Stimulated activated CD8-positive, alpha-beta memory T cell treated with anti-CD3 and anti-CD28 coated beads, Interleukin-4, amount 100 ng/mL, for 24 hours (primary cell): ENCODE measurements at regions not wholly inside any gene's neighbourhood (a gene's known extent, or its start where the extent isn't known, plus 50 kb on each side); places are given as distances from the start of the nearest gene placed in this dataset.

Source experiments
- DNase-seq: peaks from one replicate; pipeline ENCODE4 v3.0.0-alpha.2; 2020; ENCODE audit warnings: low read depth

GRCh38 chr13:107864543-107865317 is 350.6 kb downstream of the LIG4 start:
- DNase-seq = no peak

GRCh38 chr13:107860284-107860683 is 355.1 kb downstream of the LIG4 start:
- DNase-seq = no peak

DNA sequence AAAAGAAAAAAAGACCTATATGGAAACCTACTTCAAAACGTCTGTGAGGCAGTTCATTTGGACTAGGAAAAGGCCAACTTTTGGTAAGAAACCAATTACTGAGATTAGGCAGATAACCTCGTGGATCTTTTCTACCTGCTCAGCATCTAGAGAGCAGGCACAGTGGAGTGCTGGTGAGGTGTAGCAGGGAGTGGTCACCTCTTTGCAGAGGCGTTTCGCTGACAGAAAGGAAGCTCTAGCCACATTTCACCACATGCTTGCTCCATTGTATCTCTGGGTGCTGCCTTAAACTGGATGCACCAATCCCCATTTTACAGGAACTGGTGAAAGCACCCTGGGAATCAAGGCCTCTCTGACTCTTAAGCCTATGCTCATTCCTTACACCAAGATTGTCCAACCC is 360.5 kb downstream of the LIG4 start:
- DNase-seq = no peak

- DNase-seq = no peak
Observed at GRCh38 chr13:107852072-107852471, 363.3 kb downstream of the LIG4 start.

GRCh38 chr13:107851670-107852069 is 363.7 kb downstream of the LIG4 start:
- no peak for DNase-seq

- no peak for DNase-seq
Observed at GRCh38 chr13:107847406-107847805, 367.9 kb downstream of the LIG4 start.

DNA sequence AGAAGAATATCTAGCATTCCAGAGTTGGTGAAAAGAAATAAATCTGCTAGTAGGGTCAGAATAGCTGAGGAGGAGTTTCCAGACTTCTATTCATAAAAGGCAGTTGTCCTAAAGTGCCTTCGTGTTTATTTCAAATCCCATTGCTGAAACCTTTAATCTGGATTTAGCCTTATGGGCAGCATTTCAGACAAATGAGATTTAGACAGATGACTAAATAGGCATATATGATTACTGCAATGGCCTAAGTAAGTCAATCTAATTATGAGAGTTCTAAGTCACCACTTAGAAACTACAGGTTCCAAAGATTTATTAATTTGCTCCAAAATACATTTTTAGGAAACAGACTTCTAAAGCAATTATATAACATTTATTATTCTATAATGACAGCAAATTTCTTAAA is 368.7 kb downstream of the LIG4 start:
- no peak for DNase-seq

- no peak for DNase-seq
Observed at GRCh38 chr13:107845911-107846310, 369.4 kb downstream of the LIG4 start.

GRCh38 chr13:107843681-107844080 is 371.7 kb downstream of the LIG4 start:
- DNase-seq = no peak

- no peak for DNase-seq
Observed at GRCh38 chr13:107843281-107843680, 372.1 kb downstream of the LIG4 start.

GRCh38 chr13:107842562-107843180 is 372.7 kb downstream of the LIG4 start:
- no peak for DNase-seq

DNA sequence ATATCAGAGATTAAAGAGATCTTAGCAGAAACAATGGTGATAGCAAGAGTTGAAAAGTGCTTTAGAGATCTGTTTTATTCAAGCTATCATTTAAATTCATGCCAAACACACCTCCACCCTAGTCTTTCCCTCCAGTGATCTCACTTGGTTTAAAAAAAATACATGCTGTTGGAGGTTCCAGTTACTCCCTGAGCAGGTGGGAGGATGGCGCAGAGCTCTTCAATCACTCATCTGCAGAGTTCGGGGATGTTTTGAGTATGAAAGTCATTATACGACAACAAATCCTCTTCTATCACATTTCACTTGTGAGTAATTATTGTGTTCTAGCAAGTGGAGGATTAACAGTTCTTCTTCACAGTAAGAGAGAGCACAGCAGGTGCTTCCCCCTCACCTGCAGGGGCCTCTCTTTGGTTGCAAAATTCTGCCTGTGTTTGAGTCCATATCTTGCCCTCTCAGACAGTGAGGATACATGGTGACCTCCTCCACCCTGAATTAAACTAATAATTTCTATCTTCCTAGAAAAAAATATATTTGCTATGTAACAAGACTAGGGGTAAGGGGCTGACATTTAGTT is 376.7 kb downstream of the LIG4 start:
- no peak for DNase-seq

GRCh38 chr13:107836685-107837084 is 378.7 kb downstream of the LIG4 start:
- DNase-seq = no peak

GRCh38 chr13:107835339-107836018 is 379.9 kb downstream of the LIG4 start:
- DNase-seq = no peak

GRCh38 chr13:107834717-107835116 is 380.6 kb downstream of the LIG4 start:
- no peak for DNase-seq

GRCh38 chr13:107834281-107834680 is 381.1 kb downstream of the LIG4 start:
- DNase-seq = no peak

GRCh38 chr13:107832500-107833100 is 382.7 kb downstream of the LIG4 start:
- no peak for DNase-seq

- no peak for DNase-seq
Observed at GRCh38 chr13:107830804-107831203, 384.5 kb downstream of the LIG4 start.

DNA sequence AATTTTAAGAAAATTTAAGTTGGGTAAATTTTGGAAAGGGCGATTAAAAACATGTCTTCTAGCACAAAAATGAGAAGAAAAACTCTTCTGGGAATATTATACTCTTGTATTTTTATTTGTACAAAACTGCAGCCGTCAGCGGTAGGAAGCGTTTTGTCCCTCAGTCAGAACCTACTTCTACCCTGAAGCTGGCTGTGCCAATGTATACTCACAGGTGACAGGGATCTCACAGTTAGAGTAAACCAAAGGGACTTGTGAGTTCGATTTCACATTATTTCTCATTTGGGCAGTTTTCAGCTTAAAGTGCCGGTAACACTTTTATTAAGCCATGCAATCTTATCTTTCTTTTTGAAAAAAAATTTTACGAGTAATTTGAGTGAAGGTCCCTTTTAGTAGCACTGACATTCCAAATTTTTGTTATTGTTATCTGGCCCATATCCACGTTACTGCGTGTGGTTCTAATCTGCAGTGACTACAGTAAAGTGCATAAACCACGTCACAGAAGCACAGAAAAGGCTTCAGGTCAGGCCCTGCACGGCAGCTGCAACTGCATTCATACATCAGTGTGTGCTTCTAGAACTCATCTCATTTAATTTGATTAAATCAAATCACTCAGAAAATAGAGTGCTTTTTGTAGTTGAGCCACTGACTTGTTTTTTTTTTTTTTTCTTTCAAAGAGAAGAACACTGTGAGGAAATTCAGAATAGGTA is 387.3 kb downstream of the LIG4 start:
- DNase-seq = no peak

- no peak for DNase-seq
Observed at GRCh38 chr13:107824635-107825034, 390.7 kb downstream of the LIG4 start.

GRCh38 chr13:107822006-107822405 is 393.3 kb downstream of the LIG4 start:
- DNase-seq = no peak

DNA sequence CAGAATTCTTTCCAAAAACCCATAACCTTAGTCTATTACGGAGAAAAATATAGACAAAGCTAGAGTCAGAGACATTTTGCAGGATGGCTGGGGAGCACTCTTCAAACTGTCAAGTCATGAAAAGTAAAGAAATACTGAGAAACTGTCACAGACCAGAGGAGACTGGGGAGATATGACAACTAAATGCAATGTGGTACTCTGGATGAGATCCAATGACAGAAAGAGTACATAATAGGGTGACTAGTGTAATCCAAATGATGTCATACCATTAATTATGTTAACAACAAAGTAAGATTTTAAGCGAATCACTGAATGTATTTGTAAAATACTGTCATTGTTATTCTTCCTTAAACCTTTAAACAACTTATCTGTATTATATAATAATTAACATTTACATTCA is 393.8 kb downstream of the LIG4 start:
- DNase-seq = no peak
